DND-41 (cell line): ENCODE measurements at regions not wholly inside any gene's neighbourhood (a gene's known extent, or its start where the extent isn't known, plus 50 kb on each side); places are given as distances from the start of the nearest gene placed in this dataset.

ENCODE experiments used
- EZH2 ChIP-seq: IDR thresholded peaks from 3 replicates; pipeline ENCODE4 v1.6.1; 2012; ENCODE audit warnings: borderline replicate concordance, low read depth, mild to moderate bottlenecking, moderate library complexity, low read length, inconsistent platforms; ENCODE audit not compliant: severe bottlenecking
- TF ChIP-seq, protein P1 (sequence below): IDR thresholded peaks from 2 replicates; pipeline ENCODE4 v1.5.1; 2012; ENCODE audit warnings: borderline replicate concordance, low read length, moderate library complexity, mild to moderate bottlenecking; ENCODE audit not compliant: poor library complexity, severe bottlenecking; ENCODE audit errors: extremely low read depth

GRCh38 chr9:28976250-28976649, 1403.0 kb upstream of the C9orf72 start:
- no peak for TF ChIP-seq EZH2
- TF ChIP-seq, protein P1, sequence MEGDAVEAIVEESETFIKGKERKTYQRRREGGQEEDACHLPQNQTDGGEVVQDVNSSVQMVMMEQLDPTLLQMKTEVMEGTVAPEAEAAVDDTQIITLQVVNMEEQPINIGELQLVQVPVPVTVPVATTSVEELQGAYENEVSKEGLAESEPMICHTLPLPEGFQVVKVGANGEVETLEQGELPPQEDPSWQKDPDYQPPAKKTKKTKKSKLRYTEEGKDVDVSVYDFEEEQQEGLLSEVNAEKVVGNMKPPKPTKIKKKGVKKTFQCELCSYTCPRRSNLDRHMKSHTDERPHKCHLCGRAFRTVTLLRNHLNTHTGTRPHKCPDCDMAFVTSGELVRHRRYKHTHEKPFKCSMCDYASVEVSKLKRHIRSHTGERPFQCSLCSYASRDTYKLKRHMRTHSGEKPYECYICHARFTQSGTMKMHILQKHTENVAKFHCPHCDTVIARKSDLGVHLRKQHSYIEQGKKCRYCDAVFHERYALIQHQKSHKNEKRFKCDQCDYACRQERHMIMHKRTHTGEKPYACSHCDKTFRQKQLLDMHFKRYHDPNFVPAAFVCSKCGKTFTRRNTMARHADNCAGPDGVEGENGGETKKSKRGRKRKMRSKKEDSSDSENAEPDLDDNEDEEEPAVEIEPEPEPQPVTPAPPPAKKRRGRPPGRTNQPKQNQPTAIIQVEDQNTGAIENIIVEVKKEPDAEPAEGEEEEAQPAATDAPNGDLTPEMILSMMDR: no peak
